K562 (cell line): ENCODE measurements at regions not wholly inside any gene's neighbourhood (a gene's known extent, or its start where the extent isn't known, plus 50 kb on each side); places are given as distances from the start of the nearest gene placed in this dataset.

Experiments used
- ATAC-seq: fragments of 200-7000 bp; cut with Tn5 transposase; 3 replicates; pipeline ENCODE4 v1.9.1; 2020; ENCODE audit warnings: moderate library complexity
- BruUV-seq: library from RNA; stranded (reverse); fragments of 400-500 nt; replicated peaks from 2 replicates; lab custom pipeline; 2021; lab: Mats Ljungman, UMichigan
- CTCF ChIA-PET: fragments of 300-600 bp; formaldehyde crosslinking; extraction: SDS; loops from one replicate; lab custom pipeline; 2021; ENCODE audit warnings: low intra/inter-chr PET ratio; lab: Yijun Ruan, JAX
- POLR2A ChIA-PET: fragments of 300-600, 350-650 bp; sonication (Branson Sonifier 250); formaldehyde crosslinking; extraction: SDS; loops from one replicate; lab custom pipeline; 2021; ENCODE audit warnings: antibody characterized with exemption, inconsistent platforms; lab: Yijun Ruan, JAX
- DNase-seq, 4 experiments: peaks; one replicate each; pipeline versions ENCODE4 v3.0.0 to v3.0.0-alpha.2; 2011 to 2018; ENCODE audit warnings: low spot score in 3 of 4, mixed read lengths in 3 of 4; ENCODE audit errors: extremely low read depth in 1 of 4
- FAIRE-seq: peaks from 2 replicates; lab custom pipeline; 2011; peaks lifted over from hg19 to GRCh38; lab: Jason Lieb, UNC
- H2AFZ ChIP-seq: 2 replicates; pipeline ENCODE4 v1.6.0; 2011; ENCODE audit warnings: low read depth, low read length, control low read depth, inconsistent platforms
- H3K27ac ChIP-seq: fragments of 200-600 bp; 3 replicates; pipeline ENCODE4 v1.8.0; 2011; ENCODE audit warnings: low read depth, mild to moderate bottlenecking, control low read depth, inconsistent platforms, low read length, moderate library complexity, mixed read lengths; ENCODE audit errors: extremely low read depth
- H3K27me3 ChIP-seq, 2 experiments: fragments of 300-600 bp in 1 of 2; 2 replicates in 1 of 2; 3 replicates in 1 of 2; pipeline versions ENCODE4 v1.6.0 to v1.8.0; 2011; ENCODE audit warnings: inconsistent platforms in 2 of 2, low read length in 2 of 2, mild to moderate bottlenecking in 1 of 2, mixed read lengths in 1 of 2, moderate library complexity in 1 of 2; ENCODE audit not compliant: control insufficient read depth in 2 of 2, insufficient read depth in 2 of 2
- H3K36me3 ChIP-seq: fragments of 300-600 bp; 3 replicates; pipeline ENCODE4 v1.8.0; 2011; ENCODE audit warnings: mild to moderate bottlenecking, low read length, inconsistent platforms; ENCODE audit not compliant: control insufficient read depth, insufficient read depth
- H3K4me1 ChIP-seq, 2 experiments: fragments of 200-600 bp in 1 of 2; replicated peaks in 1 of 2; 2 replicates in 1 of 2; 3 replicates in 1 of 2; pipeline versions ENCODE4 v1.5.1 to v1.8.0; 2011; ENCODE audit warnings: inconsistent platforms in 2 of 2, low read length in 2 of 2, mild to moderate bottlenecking in 1 of 2, mixed read lengths in 1 of 2, moderate library complexity in 1 of 2; ENCODE audit not compliant: control insufficient read depth in 2 of 2, insufficient read depth in 2 of 2
- H3K4me2 ChIP-seq: 2 replicates; pipeline ENCODE4 v1.6.1; 2011; ENCODE audit warnings: low read length, control low read depth, inconsistent platforms, mixed read lengths; ENCODE audit not compliant: insufficient read depth
- H3K4me3 ChIP-seq: fragments of 200-600 bp; sonication (generic), shearing (Covaris generic); 2 replicates; pipeline ENCODE4 v1.5.1; 2016; ENCODE audit warnings: control low read depth, inconsistent platforms
- H3K79me2 ChIP-seq: fragments of 200-600 bp; 3 replicates; pipeline ENCODE4 v1.8.0; 2011; ENCODE audit warnings: low read length, inconsistent platforms; ENCODE audit not compliant: control insufficient read depth, insufficient read depth
- H3K9ac ChIP-seq, 2 experiments: 2 replicates each; pipeline versions ENCODE4 v1.6.0 to v1.6.1; 2011; ENCODE audit warnings: low read depth in 2 of 2, low read length in 2 of 2, control low read depth in 1 of 2, inconsistent platforms in 1 of 2, mild to moderate bottlenecking in 1 of 2, mixed read lengths in 1 of 2; ENCODE audit not compliant: insufficient read depth in 1 of 2
- H3K9me1 ChIP-seq: one replicate; pipeline ENCODE4 v1.6.0; 2011; ENCODE audit warnings: inconsistent platforms, mild to moderate bottlenecking, low read length, moderate library complexity; ENCODE audit not compliant: control insufficient read depth, insufficient read depth
- H3K9me3 ChIP-seq: replicated peaks from 2 replicates; pipeline ENCODE4 v1.5.1; 2011; ENCODE audit warnings: low read depth, low read length, inconsistent platforms; ENCODE audit not compliant: control insufficient read depth, insufficient read depth
- H4K20me1 ChIP-seq: replicated peaks from 2 replicates; pipeline ENCODE4 v1.6.1; 2011; ENCODE audit warnings: low read length, inconsistent platforms, mixed read lengths; ENCODE audit not compliant: control insufficient read depth, insufficient read depth
- FOXK2 ChIP-seq, 2 experiments: fragments of 450-650 bp; IDR thresholded peaks in 1 of 2; conservative IDR thresholded peaks in 1 of 2; 2 replicates each; pipeline ENCODE4 v1.6.1; 2016; ENCODE audit warnings: low read depth in 2 of 2, mild to moderate bottlenecking in 1 of 2
- NCOA4 ChIP-seq: fragments of 450-650 bp; IDR thresholded peaks from 2 replicates; pipeline ENCODE4 v1.6.1; 2018; ENCODE audit warnings: mild to moderate bottlenecking; ENCODE audit not compliant: partially characterized antibody
- TAF7 ChIP-seq: fragments of 450-650 bp; IDR thresholded peaks from 2 replicates; pipeline ENCODE4 v1.6.1; 2016; ENCODE audit warnings: missing genetic modification characterization, missing compliant biosample characterization
- TEAD4 ChIP-seq, 2 experiments: sonication (generic) in 1 of 2; formaldehyde crosslinking in 1 of 2; IDR thresholded peaks; 2 replicates each; pipeline versions ENCODE4 v1.6.1 to v1.8.0; 2012 to 2022; ENCODE audit warnings: borderline replicate concordance in 1 of 2, inconsistent platforms in 1 of 2, low read length in 1 of 2, mild to moderate bottlenecking in 1 of 2, missing genetic modification reagents in 1 of 2
- ZNF184 ChIP-seq: sonication (generic); formaldehyde crosslinking; IDR thresholded peaks from 2 replicates; pipeline ENCODE4 v1.5.0; 2020; ENCODE audit warnings: missing genetic modification reagents
- WGBS: fragments of 100-300 bp; shearing (Covaris generic); methylation state at CpG from one replicate; pipeline ENCODE4 v1.1.6; 2016; ENCODE audit warnings: low coverage, mixed read lengths; ENCODE audit not compliant: insufficient coverage; ENCODE audit errors: missing lambda C conversion rate; 5-methylcytosine and 5-hydroxymethylcytosine counted together
- in situ Hi-C: fragments of 300-500 bp; cut with MboI; formaldehyde crosslinking; loops from 4 replicates; pipeline ENCODE4 v1.15.0; 2018; ENCODE audit warnings: inconsistent platforms, mixed read lengths
- intact Hi-C: fragments of 100-400 bp; cut with micrococcal nuclease; formaldehyde crosslinking; loops from 2 replicates; pipeline ENCODE4 v1.14.2; 2022
- TF ChIP-seq, protein P1 (sequence below): sonication (generic); formaldehyde crosslinking; IDR thresholded peaks from 2 replicates; pipeline ENCODE4 v1.8.1; 2022; ENCODE audit warnings: missing genetic modification reagents
- TF ChIP-seq, protein P2 (sequence below): sonication (generic); formaldehyde crosslinking; IDR thresholded peaks from 2 replicates; pipeline ENCODE4 v1.5.0; 2020; ENCODE audit warnings: missing genetic modification reagents
- TF ChIP-seq, protein P3 (sequence below): sonication (generic); formaldehyde crosslinking; IDR thresholded peaks from 2 replicates; pipeline ENCODE4 v1.8.0; 2023; ENCODE audit warnings: mild to moderate bottlenecking, missing genetic modification reagents
- TF ChIP-seq, protein P4 (sequence below): fragments of 450-650 bp; formaldehyde crosslinking; IDR thresholded peaks from 2 replicates; pipeline ENCODE4 v1.4.0; 2020; ENCODE audit warnings: mild to moderate bottlenecking, moderate library complexity
- TF ChIP-seq, protein P5 (sequence below): sonication (generic); formaldehyde crosslinking; IDR thresholded peaks from 2 replicates; pipeline ENCODE4 v1.8.0; 2022; ENCODE audit warnings: mild to moderate bottlenecking, missing genetic modification reagents

DNA sequence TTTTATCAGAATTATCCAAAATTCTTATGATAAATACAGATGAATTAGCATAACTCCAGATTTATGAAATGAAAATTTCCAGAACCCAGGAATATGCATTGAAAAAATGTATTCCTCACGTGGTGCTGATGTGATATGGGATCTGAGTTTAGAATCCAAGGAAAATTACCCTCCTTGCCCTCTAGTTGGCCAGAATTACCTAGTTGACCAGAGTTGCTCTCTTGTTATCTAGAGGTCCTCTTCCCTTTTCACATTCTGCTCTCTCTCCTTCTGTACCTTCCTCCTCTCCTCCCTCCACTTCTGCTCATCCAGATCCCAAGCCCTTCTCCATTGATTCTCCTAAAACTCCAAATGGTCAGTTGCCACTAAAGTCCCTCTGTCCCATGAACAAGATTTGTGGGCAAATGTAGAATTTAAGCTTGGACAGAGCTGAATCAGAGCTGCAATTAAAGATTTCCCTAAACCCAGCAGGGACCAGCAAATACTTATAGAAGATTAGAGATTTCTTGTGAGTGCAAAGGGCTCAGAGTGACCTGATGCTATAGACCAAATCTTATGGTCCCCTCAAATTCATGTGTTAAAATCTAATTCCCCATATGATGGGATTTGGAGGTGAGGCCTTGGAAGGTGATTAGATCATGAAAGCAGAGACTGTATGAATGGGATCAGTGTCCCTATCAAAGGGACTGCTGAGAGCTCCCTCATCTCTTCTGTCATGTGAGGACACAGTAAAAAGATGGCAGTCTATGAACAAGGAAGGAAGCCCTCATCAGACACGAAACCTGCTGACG, 103.2 kb upstream of the IGLL5 start:
- Histone ChIP-seq H3K4me2 (no peak overlapping the region), H4K20me1 (peaks cover 30% of the 10 kb centered on the region), H3K27me3 (peaks cover 29 to 30% of the 10 kb centered on the region in 2 experiments), H3K36me3 (no peaks in the 10 kb centered on the region), H3K79me2 (no peaks in the 10 kb centered on the region), H3K27ac (no peak overlapping the region), H2AFZ (no peak overlapping the region), H3K4me1 (peaks cover 0 to 3% of the 10 kb centered on the region in 2 experiments; a peak in 1 of 5 replicates), H3K9me3 (no peaks in the 10 kb centered on the region), H3K9ac (no peak overlapping the region), H3K9me1 (peaks cover 6% of the 10 kb centered on the region), H3K4me3 (no peak overlapping the region)
- no peak for FAIRE-seq
- ATAC-seq, result no peak
- no TSS peak for BruUV-seq
- WGBS, result 0% methylated on average over 3 of the region's 3 CpGs
- intact Hi-C loops (no loop called here), in situ Hi-C loops (no loop called here)
- ChIA-PET CTCF (interaction anchor here (0.9 to 1.5 kb wide), 3 partner anchors 8 to 64 kb away, joined by 3 read pairs; no protein-coding TSS in a partner anchor), POLR2A (interaction anchor here (0.6 to 2.6 kb wide), 9 partner anchors 10 to 152 kb away, joined by 3 to 11 read pairs (median 4); no protein-coding TSS in a partner anchor)
- DNase-seq, result peak in 1 of 4 experiments; percentile 60
- no peak for TF ChIP-seq TEAD4 (IDR thresholded peaks at IDR 0.05; ENCODE audit: low read length)
- no peak for TF ChIP-seq TEAD4 (CRISPR knock-in tag; IDR thresholded peaks at IDR 0.05; ENCODE audit: borderline replicate concordance)
- TF ChIP-seq, protein P1, sequence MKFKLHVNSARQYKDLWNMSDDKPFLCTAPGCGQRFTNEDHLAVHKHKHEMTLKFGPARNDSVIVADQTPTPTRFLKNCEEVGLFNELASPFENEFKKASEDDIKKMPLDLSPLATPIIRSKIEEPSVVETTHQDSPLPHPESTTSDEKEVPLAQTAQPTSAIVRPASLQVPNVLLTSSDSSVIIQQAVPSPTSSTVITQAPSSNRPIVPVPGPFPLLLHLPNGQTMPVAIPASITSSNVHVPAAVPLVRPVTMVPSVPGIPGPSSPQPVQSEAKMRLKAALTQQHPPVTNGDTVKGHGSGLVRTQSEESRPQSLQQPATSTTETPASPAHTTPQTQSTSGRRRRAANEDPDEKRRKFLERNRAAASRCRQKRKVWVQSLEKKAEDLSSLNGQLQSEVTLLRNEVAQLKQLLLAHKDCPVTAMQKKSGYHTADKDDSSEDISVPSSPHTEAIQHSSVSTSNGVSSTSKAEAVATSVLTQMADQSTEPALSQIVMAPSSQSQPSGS (CRISPR knock-in tag), result 0 out of 2 replicates have a peak, but pooled peaks have one; percentile 69
- TF ChIP-seq FOXK2 (conservative IDR thresholded peaks at IDR 0.05 in 1 of 2, IDR thresholded peaks at IDR 0.05 in 1 of 2; ENCODE audit: low read depth in 2 of 2), result no peak
- peak; percentile 58; the same call in 1 of the 2 replicates for TF ChIP-seq ZNF184
- no peak for TF ChIP-seq TAF7
- TF ChIP-seq, protein P2, sequence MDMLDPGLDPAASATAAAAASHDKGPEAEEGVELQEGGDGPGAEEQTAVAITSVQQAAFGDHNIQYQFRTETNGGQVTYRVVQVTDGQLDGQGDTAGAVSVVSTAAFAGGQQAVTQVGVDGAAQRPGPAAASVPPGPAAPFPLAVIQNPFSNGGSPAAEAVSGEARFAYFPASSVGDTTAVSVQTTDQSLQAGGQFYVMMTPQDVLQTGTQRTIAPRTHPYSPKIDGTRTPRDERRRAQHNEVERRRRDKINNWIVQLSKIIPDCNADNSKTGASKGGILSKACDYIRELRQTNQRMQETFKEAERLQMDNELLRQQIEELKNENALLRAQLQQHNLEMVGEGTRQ, result peak; percentile 24; the same call in 1 of the 2 replicates
- TF ChIP-seq, protein P3, sequence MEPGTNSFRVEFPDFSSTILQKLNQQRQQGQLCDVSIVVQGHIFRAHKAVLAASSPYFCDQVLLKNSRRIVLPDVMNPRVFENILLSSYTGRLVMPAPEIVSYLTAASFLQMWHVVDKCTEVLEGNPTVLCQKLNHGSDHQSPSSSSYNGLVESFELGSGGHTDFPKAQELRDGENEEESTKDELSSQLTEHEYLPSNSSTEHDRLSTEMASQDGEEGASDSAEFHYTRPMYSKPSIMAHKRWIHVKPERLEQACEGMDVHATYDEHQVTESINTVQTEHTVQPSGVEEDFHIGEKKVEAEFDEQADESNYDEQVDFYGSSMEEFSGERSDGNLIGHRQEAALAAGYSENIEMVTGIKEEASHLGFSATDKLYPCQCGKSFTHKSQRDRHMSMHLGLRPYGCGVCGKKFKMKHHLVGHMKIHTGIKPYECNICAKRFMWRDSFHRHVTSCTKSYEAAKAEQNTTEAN (CRISPR knock-in tag), result no peak
- TF ChIP-seq NCOA4, result no peak
- TF ChIP-seq, protein P4, sequence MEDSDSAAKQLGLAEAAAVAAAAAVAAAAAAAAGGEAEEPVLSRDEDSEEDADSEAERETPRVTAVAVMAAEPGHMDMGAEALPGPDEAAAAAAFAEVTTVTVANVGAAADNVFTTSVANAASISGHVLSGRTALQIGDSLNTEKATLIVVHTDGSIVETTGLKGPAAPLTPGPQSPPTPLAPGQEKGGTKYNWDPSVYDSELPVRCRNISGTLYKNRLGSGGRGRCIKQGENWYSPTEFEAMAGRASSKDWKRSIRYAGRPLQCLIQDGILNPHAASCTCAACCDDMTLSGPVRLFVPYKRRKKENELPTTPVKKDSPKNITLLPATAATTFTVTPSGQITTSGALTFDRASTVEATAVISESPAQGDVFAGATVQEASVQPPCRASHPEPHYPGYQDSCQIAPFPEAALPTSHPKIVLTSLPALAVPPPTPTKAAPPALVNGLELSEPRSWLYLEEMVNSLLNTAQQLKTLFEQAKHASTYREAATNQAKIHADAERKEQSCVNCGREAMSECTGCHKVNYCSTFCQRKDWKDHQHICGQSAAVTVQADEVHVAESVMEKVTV (CRISPR knock-in tag), result no peak
- TF ChIP-seq, protein P5, sequence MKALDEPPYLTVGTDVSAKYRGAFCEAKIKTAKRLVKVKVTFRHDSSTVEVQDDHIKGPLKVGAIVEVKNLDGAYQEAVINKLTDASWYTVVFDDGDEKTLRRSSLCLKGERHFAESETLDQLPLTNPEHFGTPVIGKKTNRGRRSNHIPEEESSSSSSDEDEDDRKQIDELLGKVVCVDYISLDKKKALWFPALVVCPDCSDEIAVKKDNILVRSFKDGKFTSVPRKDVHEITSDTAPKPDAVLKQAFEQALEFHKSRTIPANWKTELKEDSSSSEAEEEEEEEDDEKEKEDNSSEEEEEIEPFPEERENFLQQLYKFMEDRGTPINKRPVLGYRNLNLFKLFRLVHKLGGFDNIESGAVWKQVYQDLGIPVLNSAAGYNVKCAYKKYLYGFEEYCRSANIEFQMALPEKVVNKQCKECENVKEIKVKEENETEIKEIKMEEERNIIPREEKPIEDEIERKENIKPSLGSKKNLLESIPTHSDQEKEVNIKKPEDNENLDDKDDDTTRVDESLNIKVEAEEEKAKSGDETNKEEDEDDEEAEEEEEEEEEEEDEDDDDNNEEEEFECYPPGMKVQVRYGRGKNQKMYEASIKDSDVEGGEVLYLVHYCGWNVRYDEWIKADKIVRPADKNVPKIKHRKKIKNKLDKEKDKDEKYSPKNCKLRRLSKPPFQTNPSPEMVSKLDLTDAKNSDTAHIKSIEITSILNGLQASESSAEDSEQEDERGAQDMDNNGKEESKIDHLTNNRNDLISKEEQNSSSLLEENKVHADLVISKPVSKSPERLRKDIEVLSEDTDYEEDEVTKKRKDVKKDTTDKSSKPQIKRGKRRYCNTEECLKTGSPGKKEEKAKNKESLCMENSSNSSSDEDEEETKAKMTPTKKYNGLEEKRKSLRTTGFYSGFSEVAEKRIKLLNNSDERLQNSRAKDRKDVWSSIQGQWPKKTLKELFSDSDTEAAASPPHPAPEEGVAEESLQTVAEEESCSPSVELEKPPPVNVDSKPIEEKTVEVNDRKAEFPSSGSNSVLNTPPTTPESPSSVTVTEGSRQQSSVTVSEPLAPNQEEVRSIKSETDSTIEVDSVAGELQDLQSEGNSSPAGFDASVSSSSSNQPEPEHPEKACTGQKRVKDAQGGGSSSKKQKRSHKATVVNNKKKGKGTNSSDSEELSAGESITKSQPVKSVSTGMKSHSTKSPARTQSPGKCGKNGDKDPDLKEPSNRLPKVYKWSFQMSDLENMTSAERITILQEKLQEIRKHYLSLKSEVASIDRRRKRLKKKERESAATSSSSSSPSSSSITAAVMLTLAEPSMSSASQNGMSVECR (CRISPR knock-in tag), result no peak
